ENCODE measurements at regions not wholly inside any gene's neighbourhood (a gene's known extent, or its start where the extent isn't known, plus 50 kb on each side); places are given as distances from the start of the nearest gene placed in this dataset.

DNA sequence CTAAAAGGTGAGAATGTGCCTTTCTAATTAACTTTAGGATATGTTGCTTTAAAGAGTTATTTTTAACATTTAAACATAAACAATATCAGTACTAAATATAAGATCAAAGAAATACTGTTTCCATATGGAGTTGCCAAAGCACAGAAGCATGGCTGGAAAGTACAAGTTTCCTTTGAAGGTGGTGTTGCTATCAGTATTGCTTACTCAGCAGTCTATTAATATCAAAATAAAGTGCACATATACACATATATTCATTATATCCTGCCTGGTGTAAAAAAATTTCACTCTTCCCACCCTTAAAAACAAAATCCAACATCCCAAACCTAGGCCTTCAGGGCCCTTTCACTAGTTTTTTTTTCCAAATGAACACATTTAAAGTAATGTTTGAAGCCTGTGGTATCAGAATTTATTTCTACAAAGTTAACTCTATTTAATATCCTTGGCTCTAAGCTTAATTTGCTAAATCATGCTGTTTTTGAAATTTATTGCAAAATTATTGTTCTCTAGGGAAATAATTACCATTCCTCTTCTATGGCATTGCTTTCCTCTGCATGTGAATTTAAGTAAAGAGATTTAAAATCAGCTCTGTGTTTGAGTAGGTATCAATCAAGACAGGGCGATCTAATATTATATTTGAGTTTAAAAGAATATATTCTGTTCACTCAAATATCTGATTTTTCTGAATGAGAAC is 192.7 kb upstream of the MEIS1 start:
- DNase-seq (ENCODE audit: low read depth in 1 of 2, low spot score in 1 of 2): no peak
- Histone ChIP-seq H3K27me3 (ENCODE audit: insufficient read depth, poor library complexity, severe bottlenecking) (no peaks in the 10 kb centered on the region), H3K27ac (replicated peaks) (no peak overlapping the region), H3K4me3 (replicated peaks; ENCODE audit: insufficient read depth, low read length) (no peak overlapping the region)
- TF ChIP-seq SPI1 (IDR thresholded peaks at IDR 0.05; ENCODE audit: borderline replicate concordance, low read depth) (no peak), GABPA (IDR thresholded peaks at IDR 0.05; ENCODE audit: low read depth) (no peak), POLR2AphosphoS5 (IDR thresholded peaks at IDR 0.05; ENCODE audit: low read depth) (no peak), CTCF (IDR thresholded peaks at IDR 0.05; ENCODE audit: insufficient read depth, low read length) (no peak)
- TF ChIP-seq, protein P1, sequence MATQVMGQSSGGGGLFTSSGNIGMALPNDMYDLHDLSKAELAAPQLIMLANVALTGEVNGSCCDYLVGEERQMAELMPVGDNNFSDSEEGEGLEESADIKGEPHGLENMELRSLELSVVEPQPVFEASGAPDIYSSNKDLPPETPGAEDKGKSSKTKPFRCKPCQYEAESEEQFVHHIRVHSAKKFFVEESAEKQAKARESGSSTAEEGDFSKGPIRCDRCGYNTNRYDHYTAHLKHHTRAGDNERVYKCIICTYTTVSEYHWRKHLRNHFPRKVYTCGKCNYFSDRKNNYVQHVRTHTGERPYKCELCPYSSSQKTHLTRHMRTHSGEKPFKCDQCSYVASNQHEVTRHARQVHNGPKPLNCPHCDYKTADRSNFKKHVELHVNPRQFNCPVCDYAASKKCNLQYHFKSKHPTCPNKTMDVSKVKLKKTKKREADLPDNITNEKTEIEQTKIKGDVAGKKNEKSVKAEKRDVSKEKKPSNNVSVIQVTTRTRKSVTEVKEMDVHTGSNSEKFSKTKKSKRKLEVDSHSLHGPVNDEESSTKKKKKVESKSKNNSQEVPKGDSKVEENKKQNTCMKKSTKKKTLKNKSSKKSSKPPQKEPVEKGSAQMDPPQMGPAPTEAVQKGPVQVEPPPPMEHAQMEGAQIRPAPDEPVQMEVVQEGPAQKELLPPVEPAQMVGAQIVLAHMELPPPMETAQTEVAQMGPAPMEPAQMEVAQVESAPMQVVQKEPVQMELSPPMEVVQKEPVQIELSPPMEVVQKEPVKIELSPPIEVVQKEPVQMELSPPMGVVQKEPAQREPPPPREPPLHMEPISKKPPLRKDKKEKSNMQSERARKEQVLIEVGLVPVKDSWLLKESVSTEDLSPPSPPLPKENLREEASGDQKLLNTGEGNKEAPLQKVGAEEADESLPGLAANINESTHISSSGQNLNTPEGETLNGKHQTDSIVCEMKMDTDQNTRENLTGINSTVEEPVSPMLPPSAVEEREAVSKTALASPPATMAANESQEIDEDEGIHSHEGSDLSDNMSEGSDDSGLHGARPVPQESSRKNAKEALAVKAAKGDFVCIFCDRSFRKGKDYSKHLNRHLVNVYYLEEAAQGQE (IDR thresholded peaks at IDR 0.05; ENCODE audit: insufficient replicate concordance, low read depth): no peak

DNA sequence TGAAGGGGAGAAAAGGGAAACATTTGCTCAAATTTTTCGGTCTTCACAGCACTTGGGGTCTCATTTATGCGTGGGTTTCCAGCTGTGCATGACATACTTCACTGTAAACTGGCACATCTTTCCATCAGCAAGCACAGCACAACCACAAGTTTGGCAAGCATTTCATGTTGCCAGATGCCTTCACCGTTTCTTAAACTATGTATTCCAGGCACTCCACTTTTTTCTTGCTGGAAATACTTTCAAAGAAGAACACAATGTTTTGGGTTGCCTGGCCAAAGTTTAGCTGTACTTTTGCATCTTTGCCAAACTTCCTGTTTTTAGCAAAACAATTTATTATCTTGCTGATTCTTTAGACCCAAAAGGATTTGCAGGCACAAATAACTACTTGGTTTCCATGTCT is 194.6 kb upstream of the MEIS1 start:
- TF ChIP-seq, protein P1 (IDR thresholded peaks at IDR 0.05; ENCODE audit: insufficient replicate concordance, low read depth): no peak
- Histone ChIP-seq H3K4me3 (replicated peaks; ENCODE audit: insufficient read depth, low read length) (no peak overlapping the region), H3K27me3 (ENCODE audit: insufficient read depth, poor library complexity, severe bottlenecking) (no peaks in the 10 kb centered on the region), H3K27ac (replicated peaks) (no peak overlapping the region)
- no peak for DNase-seq (ENCODE audit: low read depth in 1 of 2, low spot score in 1 of 2)

DNA sequence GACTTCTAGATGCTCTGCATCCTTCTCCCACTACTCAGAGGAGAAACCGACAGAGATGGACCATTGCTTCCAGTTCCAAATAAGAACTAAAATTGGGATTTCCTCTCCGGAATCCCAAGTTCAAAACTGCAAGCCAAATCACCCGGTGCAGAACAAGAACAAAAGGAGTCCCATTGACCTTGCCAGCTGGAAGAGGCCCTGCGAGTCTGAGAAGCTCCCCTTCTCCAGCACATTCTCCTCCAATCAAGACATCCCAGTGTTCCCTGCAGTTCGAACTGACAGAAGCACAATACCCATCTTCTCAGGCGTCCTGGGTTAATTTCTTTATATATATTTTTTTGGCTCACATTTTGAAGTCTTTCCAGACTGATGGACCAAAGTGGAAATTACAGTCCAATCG is 195.3 kb upstream of the MEIS1 start:
- no peak for DNase-seq (ENCODE audit: low read depth in 1 of 2, low spot score in 1 of 2)
- no peak overlapping the region for H3K27ac ChIP-seq (replicated peaks)
- H3K4me3 ChIP-seq (replicated peaks; ENCODE audit: insufficient read depth, low read length): no peak overlapping the region
- no peaks in the 10 kb centered on the region for H3K27me3 ChIP-seq (ENCODE audit: insufficient read depth, poor library complexity, severe bottlenecking)
- TF ChIP-seq CTCF (IDR thresholded peaks at IDR 0.05; ENCODE audit: insufficient read depth, low read length): no peak
- TF ChIP-seq, protein P1 (IDR thresholded peaks at IDR 0.05; ENCODE audit: insufficient replicate concordance, low read depth): no peak
- no peak for TF ChIP-seq POLR2AphosphoS5 (IDR thresholded peaks at IDR 0.05; ENCODE audit: low read depth)

Data from HL-60 (cell line).